Omental fat pad (tissue), 3 donors: ENCODE measurements at regions not wholly inside any gene's neighbourhood (a gene's known extent, or its start where the extent isn't known, plus 50 kb on each side); places are given as distances from the start of the nearest gene placed in this dataset.
A peak's percentile ranks its signal among the peaks of the same experiment; 100 is the strongest.

Source experiments
- ATAC-seq: fragments of 150-250 bp; one replicate; pipeline ENCODE4 v1.9.1; 2016; ENCODE audit warnings: mild to moderate bottlenecking, moderate library complexity; ENCODE audit not compliant: low FRiP score
- DNase-seq: peaks from one replicate; pipeline ENCODE4 v3.0.0-alpha.2; 2019; ENCODE audit warnings: low spot score
- TF ChIP-seq, protein P1 (sequence below), 3 donors: fragments of 450-650 bp; IDR thresholded peaks; one replicate each; pipeline ENCODE4 v1.5.1; 2016 to 2017; ENCODE audit warnings: antibody characterized with exemption in 3 of 3, mild to moderate bottlenecking in 3 of 3, moderate library complexity in 2 of 3

- no peak for DNase-seq
- peak; percentile 88 for ATAC-seq
- TF ChIP-seq, protein P1, sequence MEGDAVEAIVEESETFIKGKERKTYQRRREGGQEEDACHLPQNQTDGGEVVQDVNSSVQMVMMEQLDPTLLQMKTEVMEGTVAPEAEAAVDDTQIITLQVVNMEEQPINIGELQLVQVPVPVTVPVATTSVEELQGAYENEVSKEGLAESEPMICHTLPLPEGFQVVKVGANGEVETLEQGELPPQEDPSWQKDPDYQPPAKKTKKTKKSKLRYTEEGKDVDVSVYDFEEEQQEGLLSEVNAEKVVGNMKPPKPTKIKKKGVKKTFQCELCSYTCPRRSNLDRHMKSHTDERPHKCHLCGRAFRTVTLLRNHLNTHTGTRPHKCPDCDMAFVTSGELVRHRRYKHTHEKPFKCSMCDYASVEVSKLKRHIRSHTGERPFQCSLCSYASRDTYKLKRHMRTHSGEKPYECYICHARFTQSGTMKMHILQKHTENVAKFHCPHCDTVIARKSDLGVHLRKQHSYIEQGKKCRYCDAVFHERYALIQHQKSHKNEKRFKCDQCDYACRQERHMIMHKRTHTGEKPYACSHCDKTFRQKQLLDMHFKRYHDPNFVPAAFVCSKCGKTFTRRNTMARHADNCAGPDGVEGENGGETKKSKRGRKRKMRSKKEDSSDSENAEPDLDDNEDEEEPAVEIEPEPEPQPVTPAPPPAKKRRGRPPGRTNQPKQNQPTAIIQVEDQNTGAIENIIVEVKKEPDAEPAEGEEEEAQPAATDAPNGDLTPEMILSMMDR (IDR thresholded peaks at IDR 0.05), result no peak
These were observed 67.0 kb upstream of the SERP2 start for GRCh38 chr13:44306371-44307192.

DNA sequence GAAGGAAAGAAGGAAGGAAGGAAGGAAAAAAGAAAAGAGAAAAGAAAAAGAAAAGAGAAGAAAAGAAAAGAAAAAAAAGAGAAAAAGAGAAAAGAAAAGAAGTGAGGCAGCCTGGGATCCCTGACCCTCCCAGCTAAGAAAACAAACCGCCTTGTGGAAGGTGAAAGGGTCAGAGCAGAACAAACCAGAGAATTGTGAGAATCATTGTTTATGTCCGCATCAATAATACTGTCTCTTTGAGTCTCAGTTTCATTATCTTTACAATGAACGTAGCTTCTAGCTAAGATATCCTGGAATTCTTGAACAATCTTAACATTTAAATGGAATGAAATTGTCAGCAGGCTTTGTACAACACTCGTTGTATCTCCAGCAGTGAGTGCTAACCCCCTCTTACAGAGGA, 66.4 kb upstream of the SERP2 start:
- ATAC-seq, result no peak
- no peak for DNase-seq
- TF ChIP-seq, protein P1 (IDR thresholded peaks at IDR 0.05), result no peak

GRCh38 chr13:44307844-44308243, 65.8 kb upstream of the SERP2 start:
- ATAC-seq (no peak), DNase-seq (no peak)
- TF ChIP-seq, protein P1 (IDR thresholded peaks at IDR 0.05), result no peak

DNA sequence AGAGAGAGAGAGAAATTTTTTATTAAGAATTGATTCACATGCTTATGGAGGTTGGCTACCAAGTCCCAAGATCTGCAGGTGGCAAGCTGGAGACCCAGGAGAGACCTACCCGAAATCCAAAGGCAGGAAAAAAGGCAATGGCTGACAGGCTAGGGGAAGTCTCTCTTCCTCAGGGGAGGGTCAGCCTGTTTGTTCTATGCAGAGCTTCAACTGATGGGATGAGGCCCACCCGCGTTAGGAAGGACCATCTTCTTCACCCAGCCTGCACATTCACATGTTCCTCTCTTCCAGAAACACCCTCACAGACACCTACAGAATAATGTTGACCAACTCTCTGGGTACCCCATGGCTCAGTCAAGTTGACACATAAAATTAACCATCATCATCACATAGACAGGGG, 65.3 kb upstream of the SERP2 start:
- ATAC-seq (no peak), DNase-seq (no peak)
- TF ChIP-seq, protein P1 (IDR thresholded peaks at IDR 0.05), result no peak

DNA sequence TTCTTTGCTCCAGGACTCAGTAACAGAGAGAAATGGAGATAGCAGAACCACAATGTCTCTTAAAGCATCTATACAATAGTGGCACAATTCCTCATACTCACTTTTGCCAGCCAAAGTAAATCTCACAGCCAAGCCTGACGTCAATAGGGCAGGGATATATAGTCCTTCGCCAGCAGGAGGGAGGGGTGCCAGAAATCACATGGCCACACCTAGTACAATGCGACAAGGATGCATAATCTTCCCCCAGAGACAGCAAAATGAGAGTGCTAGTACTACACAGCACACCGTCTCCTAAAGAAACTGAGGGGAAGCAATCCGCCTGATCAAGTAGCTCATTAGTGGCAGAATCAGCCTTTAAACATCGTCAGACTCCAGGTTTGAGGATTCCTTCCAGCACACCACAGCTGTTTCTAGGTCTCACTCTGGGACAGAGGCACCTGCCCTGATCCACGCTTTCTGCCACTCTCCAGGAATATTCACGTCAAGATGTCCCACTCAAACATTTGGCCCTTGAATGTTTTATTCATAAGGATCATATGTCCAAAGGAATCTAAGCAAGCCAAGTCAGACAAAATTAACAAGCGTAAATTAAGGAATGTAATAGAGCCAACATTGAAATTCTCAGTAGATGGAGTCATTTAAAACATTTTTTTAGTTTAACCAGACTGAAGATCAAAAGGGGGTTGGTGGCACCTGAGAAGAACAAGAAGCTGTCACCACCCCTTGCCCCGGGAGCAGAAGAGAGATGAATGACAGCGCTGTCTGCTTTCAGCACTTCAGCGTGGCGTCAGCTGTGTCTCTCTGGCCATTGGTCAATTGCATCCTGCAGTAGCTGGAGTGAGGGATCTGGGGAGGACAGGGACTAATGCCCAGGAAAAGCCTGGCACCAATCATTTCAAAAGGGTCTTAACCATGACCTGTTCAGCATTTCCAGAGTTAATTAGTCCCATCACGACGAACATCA, 63.5 kb upstream of the SERP2 start:
- TF ChIP-seq, protein P1 (IDR thresholded peaks at IDR 0.05), result no peak
- ATAC-seq, result no peak
- DNase-seq, result no peak

GRCh38 chr13:44311011-44311780, 62.4 kb upstream of the SERP2 start:
- no peak for DNase-seq
- TF ChIP-seq, protein P1 (IDR thresholded peaks at IDR 0.05), result no peak
- peak; percentile 24 for ATAC-seq
